Left renal pelvis (tissue), 4 donors: ENCODE measurements at regions not wholly inside any gene's neighbourhood (a gene's known extent, or its start where the extent isn't known, plus 50 kb on each side); places are given as distances from the start of the nearest gene placed in this dataset.

Source experiments
- DNase-seq, 4 donors: peaks; one replicate each; pipeline ENCODE4 v3.0.0-alpha.2; 2013; ENCODE audit warnings: low read depth in 4 of 4, low spot score in 3 of 4

DNA sequence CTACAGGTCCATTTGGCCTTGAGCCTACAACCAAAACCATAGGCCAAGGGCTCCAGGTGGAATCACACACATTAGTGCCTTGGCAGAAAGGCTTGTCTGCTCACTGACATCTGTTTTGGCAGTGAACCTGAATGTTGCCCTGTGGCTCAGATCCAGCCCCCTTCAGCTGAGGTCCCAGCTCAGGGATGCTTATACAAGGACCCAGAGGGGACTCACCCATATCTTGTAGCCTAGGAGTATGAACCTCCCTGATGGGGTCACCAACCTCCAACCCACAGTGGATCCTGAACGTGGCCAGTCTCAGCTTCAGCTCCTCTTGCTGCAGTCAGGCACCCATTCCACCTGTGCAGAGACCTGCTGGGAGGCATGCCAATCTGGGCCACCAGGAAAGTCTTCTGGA is 50.8 kb upstream of the HMX1 start:
- no peak for DNase-seq

- no peak for DNase-seq
Observed at GRCh38 chr4:8921465-8921864, 49.8 kb upstream of the HMX1 start.
